Activated CD8-positive, alpha-beta memory T cell treated with anti-CD3 and anti-CD28 coated beads, Interleukin-2, amount 50 U/mL, for 1 hour (primary cell): ENCODE measurements at regions not wholly inside any gene's neighbourhood (a gene's known extent, or its start where the extent isn't known, plus 50 kb on each side); places are given as distances from the start of the nearest gene placed in this dataset.

Experiments used
- DNase-seq: peaks from one replicate; pipeline ENCODE4 v3.0.0-alpha.2; 2020; ENCODE audit errors: extremely low read depth

DNA sequence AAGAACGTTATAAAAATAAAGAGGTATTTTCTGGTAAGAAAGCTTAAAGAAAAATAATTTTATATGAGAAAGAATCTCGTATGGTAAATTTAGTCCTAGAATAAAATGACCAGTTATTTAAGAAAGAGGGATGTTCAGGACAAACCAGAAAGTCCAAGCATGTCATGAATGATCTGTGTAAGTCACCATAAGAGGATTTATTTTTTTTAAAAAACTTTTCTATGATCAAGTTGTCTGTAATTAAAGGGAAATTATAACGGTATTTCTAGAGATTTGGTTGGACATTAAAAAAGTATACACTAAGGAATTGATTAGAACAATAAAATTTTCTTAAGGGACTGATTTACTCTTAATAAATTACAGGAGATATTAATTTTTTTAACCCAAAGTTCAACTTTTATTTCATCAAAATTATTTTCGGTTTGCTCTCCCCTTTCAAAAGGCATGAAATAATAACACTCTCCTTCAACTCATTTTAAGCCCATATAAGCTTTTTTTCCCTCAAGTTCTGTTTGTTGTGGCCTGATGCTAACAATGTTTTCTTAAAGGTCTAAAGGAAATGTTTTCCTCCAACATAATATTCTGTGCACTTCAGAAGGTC is 49.9 kb upstream of the CPSF6 start:
- DNase-seq = no peak
